ENCODE measurements at regions not wholly inside any gene's neighbourhood (a gene's known extent, or its start where the extent isn't known, plus 50 kb on each side); places are given as distances from the start of the nearest gene placed in this dataset.

DNA sequence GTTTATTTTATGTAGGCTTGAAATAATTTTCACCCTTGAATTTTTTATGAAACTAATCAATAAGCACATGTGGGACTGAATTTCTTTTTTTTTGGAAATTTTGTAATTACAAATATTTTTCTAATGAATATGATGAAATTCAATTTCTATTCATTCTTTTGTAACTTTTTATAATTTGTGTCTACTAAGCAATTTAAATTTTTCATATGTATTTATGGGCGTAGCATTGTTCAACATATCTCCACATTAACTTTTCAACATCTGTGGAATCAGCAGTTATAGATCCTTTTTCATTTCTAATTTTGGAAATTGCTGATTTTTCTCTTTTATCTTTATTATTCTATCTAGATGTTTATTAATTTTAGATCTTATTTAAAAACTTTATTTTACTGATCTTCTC, 1320.3 kb downstream of the C4orf33 start:
- Histone ChIP-seq H3K27ac (ENCODE audit: low read depth, low read length) (no peak overlapping the region), H3K36me3 (ENCODE audit: insufficient read depth, low read length) (no peaks in the 10 kb centered on the region), H3K4me3 (ENCODE audit: low read length) (no peak overlapping the region), H3K9me3 (ENCODE audit: low read length) (no peaks in the 10 kb centered on the region), H3K4me1 (ENCODE audit: insufficient read depth, low read length) (no peaks in the 10 kb centered on the region), H3K27me3 (ENCODE audit: insufficient read depth, low read length, poor library complexity, severe bottlenecking) (no peaks in the 10 kb centered on the region)
- DNase-seq, result no peak
- Mint-ChIP-seq H3K4me1 (no peaks in the 10 kb centered on the region), H3K9me3 (peaks cover 0 to 30% (median 11%) of the 10 kb centered on the region in 5 donors), H3K27ac (no peak overlapping the region), H3K36me3 (no peaks in the 10 kb centered on the region), H3K4me3 (no peak overlapping the region), H3K27me3 (no peaks in the 10 kb centered on the region)
- POLR2A ChIA-PET, result no interaction called here
- CTCF ChIA-PET, result no interaction called here

- Mint-ChIP-seq H3K27me3 (no peaks in the 10 kb centered on the region), H3K4me1 (no peaks in the 10 kb centered on the region), H3K27ac (no peak overlapping the region), H3K4me3 (no peak overlapping the region), H3K36me3 (no peaks in the 10 kb centered on the region), H3K9me3 (peaks cover under 1 to 22% (median 6%) of the 10 kb centered on the region in 5 donors)
- POLR2A ChIA-PET, result no interaction called here
- no peaks in the 10 kb centered on the region for H3K9me3 ChIP-seq (ENCODE audit: low read length)
- CTCF ChIA-PET, result no interaction called here
- no peaks in the 10 kb centered on the region for H3K36me3 ChIP-seq (ENCODE audit: insufficient read depth, low read length)
- no peak overlapping the region for H3K4me3 ChIP-seq (ENCODE audit: low read length)
- no peaks in the 10 kb centered on the region for H3K27me3 ChIP-seq (ENCODE audit: insufficient read depth, low read length, poor library complexity, severe bottlenecking)
- no peak for DNase-seq
- no peaks in the 10 kb centered on the region for H3K4me1 ChIP-seq (ENCODE audit: insufficient read depth, low read length)
- no peak overlapping the region for H3K27ac ChIP-seq (ENCODE audit: low read depth, low read length)
These were observed 1323.4 kb downstream of the C4orf33 start for GRCh38 chr4:130419211-130419975.

DNA sequence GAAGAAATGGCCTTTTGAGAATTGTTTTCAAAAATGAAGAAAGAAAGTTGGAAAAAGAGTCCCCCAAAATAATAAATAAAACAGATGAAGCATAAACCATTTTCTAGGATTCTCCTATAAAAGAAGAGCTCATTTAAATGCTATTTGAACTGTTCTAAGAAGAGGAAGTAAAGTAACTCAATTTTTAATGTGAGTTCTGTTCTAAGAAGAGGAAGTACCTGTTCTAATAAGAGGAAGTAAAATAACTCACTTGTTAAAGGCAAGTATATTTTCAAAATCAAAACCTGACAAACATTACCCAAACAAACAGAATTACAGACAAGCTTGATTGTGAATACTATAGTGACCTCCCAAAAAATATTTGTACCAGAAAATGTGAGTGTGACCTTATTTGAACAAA, 1326.3 kb downstream of the C4orf33 start:
- Histone ChIP-seq H3K27me3 (ENCODE audit: insufficient read depth, low read length, poor library complexity, severe bottlenecking) (no peaks in the 10 kb centered on the region), H3K4me1 (ENCODE audit: insufficient read depth, low read length) (no peaks in the 10 kb centered on the region), H3K36me3 (ENCODE audit: insufficient read depth, low read length) (no peaks in the 10 kb centered on the region), H3K27ac (ENCODE audit: low read depth, low read length) (no peak overlapping the region), H3K9me3 (ENCODE audit: low read length) (no peaks in the 10 kb centered on the region), H3K4me3 (ENCODE audit: low read length) (no peak overlapping the region)
- ChIA-PET POLR2A (no interaction called here), CTCF (no interaction called here)
- Mint-ChIP-seq H3K27ac (no peak overlapping the region), H3K4me1 (no peaks in the 10 kb centered on the region), H3K9me3 (peaks cover 3 to 22% (median 7%) of the 10 kb centered on the region in 5 donors), H3K4me3 (no peak overlapping the region), H3K36me3 (no peaks in the 10 kb centered on the region), H3K27me3 (no peaks in the 10 kb centered on the region)
- DNase-seq, result no peak

DNA sequence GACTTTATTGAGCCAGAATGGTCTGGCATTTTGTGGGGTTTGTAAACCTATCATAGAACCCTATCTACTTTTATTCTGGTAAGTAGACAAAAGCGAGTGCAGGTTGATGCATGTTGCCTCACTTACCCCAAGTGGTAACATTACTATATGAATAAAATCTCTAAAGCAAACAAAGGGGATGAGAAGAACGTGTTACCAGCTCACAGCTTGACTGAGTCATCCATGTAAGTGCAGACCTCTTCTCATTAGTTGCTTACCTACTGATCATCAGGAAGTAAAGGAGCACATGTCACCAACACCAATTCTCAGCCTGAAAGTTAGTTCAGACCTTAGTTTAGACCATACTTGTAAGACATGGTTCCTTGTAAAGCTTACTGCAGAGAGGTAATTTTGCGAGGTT, 1328.3 kb downstream of the C4orf33 start:
- Mint-ChIP-seq H3K36me3 (no peaks in the 10 kb centered on the region), H3K4me3 (no peak overlapping the region), H3K4me1 (no peaks in the 10 kb centered on the region), H3K9me3 (peaks cover 3 to 18% (median 7%) of the 10 kb centered on the region in 5 donors), H3K27ac (no peak overlapping the region), H3K27me3 (no peaks in the 10 kb centered on the region)
- no peak overlapping the region for H3K4me3 ChIP-seq (ENCODE audit: low read length)
- H3K27me3 ChIP-seq (ENCODE audit: insufficient read depth, low read length, poor library complexity, severe bottlenecking), result no peaks in the 10 kb centered on the region
- POLR2A ChIA-PET, result no interaction called here
- H3K27ac ChIP-seq (ENCODE audit: low read depth, low read length), result no peak overlapping the region
- DNase-seq, result no peak
- H3K4me1 ChIP-seq (ENCODE audit: insufficient read depth, low read length), result no peaks in the 10 kb centered on the region
- CTCF ChIA-PET, result no interaction called here
- H3K9me3 ChIP-seq (ENCODE audit: low read length), result no peaks in the 10 kb centered on the region
- H3K36me3 ChIP-seq (ENCODE audit: insufficient read depth, low read length), result no peaks in the 10 kb centered on the region

DNA sequence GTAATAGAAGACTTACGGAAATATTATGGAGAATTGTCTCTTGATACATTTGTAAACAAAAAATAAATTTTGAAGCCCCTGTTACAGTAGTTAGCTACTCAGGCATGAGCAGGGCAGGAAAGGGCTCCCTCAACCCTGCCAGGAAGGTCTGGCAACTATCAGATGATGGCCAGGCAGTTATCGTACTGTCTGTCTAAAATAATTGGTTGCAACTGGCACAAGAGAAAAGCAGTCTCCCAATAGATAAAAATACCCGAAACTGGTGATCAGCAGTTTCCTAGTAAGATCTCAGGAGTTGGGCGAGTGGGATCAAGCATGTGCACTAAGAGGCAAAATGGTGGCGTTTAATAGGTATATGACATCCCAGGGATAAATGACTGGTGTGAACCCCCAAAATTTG, 1336.3 kb downstream of the C4orf33 start:
- Histone ChIP-seq H3K27me3 (ENCODE audit: insufficient read depth, low read length, poor library complexity, severe bottlenecking) (no peaks in the 10 kb centered on the region), H3K36me3 (ENCODE audit: insufficient read depth, low read length) (no peaks in the 10 kb centered on the region), H3K4me1 (ENCODE audit: insufficient read depth, low read length) (no peaks in the 10 kb centered on the region), H3K27ac (ENCODE audit: low read depth, low read length) (no peak overlapping the region), H3K9me3 (ENCODE audit: low read length) (no peaks in the 10 kb centered on the region), H3K4me3 (ENCODE audit: low read length) (no peak overlapping the region)
- Mint-ChIP-seq H3K9me3 (peaks cover 2 to 12% (median 8%) of the 10 kb centered on the region in 5 donors), H3K36me3 (no peaks in the 10 kb centered on the region), H3K27ac (no peak overlapping the region), H3K4me1 (no peaks in the 10 kb centered on the region), H3K4me3 (no peak overlapping the region), H3K27me3 (no peaks in the 10 kb centered on the region)
- DNase-seq, result no peak
- POLR2A ChIA-PET, result no interaction called here
- CTCF ChIA-PET, result no interaction called here

GRCh38 chr4:130449741-130450140, 1353.8 kb downstream of the C4orf33 start:
- H3K27me3 Mint-ChIP-seq, result no peaks in the 10 kb centered on the region
- no peaks in the 10 kb centered on the region for H3K27me3 ChIP-seq (ENCODE audit: insufficient read depth, low read length, poor library complexity, severe bottlenecking)
- ChIA-PET POLR2A (no interaction called here), CTCF (no interaction called here)
- H3K4me3 ChIP-seq (ENCODE audit: low read length), result no peak overlapping the region
- no peak for DNase-seq
- H3K9me3 Mint-ChIP-seq, result peaks cover 4 to 35% (median 11%) of the 10 kb centered on the region in 5 donors
- no peaks in the 10 kb centered on the region for H3K4me1 Mint-ChIP-seq
- H3K36me3 Mint-ChIP-seq, result no peaks in the 10 kb centered on the region
- H3K4me3 Mint-ChIP-seq, result no peak overlapping the region
- no peaks in the 10 kb centered on the region for H3K4me1 ChIP-seq (ENCODE audit: insufficient read depth, low read length)
- no peak overlapping the region for H3K27ac Mint-ChIP-seq
- no peak overlapping the region for H3K27ac ChIP-seq (ENCODE audit: low read depth, low read length)
- no peaks in the 10 kb centered on the region for H3K36me3 ChIP-seq (ENCODE audit: insufficient read depth, low read length)
- no peaks in the 10 kb centered on the region for H3K9me3 ChIP-seq (ENCODE audit: low read length)

DNA sequence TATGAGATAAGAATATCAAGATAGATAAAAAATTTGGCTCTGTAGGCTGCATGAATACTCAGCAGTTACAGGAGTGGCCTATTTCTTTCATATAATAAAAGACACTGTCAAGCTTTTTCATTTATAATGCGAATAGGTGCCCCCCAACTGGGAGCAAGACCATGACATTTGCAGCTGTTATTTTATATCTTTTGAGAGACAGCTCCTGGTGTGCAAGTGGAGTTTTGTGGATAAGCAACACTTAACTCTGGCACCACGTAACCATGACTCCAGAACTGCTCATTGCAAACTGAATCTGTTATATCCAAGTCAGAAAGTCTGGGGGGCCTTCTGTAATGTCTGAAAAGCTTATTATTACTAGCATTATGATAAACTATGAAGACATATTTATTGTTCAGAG, 1372.4 kb downstream of the C4orf33 start:
- Histone ChIP-seq H3K4me1 (ENCODE audit: insufficient read depth, low read length) (no peaks in the 10 kb centered on the region), H3K27me3 (ENCODE audit: insufficient read depth, low read length, poor library complexity, severe bottlenecking) (no peaks in the 10 kb centered on the region), H3K36me3 (ENCODE audit: insufficient read depth, low read length) (no peaks in the 10 kb centered on the region), H3K4me3 (ENCODE audit: low read length) (no peak overlapping the region), H3K27ac (ENCODE audit: low read depth, low read length) (no peak overlapping the region), H3K9me3 (ENCODE audit: low read length) (no peaks in the 10 kb centered on the region)
- Mint-ChIP-seq H3K9me3 (peaks cover 0 to 13% (median 5%) of the 10 kb centered on the region in 5 donors), H3K36me3 (no peaks in the 10 kb centered on the region), H3K4me3 (no peak overlapping the region), H3K4me1 (no peaks in the 10 kb centered on the region), H3K27ac (no peak overlapping the region), H3K27me3 (no peaks in the 10 kb centered on the region)
- CTCF ChIA-PET, result no interaction called here
- POLR2A ChIA-PET, result no interaction called here
- DNase-seq, result no peak

- H3K36me3 Mint-ChIP-seq, result no peaks in the 10 kb centered on the region
- no peaks in the 10 kb centered on the region for H3K27me3 Mint-ChIP-seq
- no peak for DNase-seq
- no peak overlapping the region for H3K27ac Mint-ChIP-seq
- ChIA-PET CTCF (no interaction called here), POLR2A (no interaction called here)
- Histone ChIP-seq H3K36me3 (ENCODE audit: insufficient read depth, low read length) (no peaks in the 10 kb centered on the region), H3K4me3 (ENCODE audit: low read length) (no peak overlapping the region), H3K9me3 (ENCODE audit: low read length) (no peaks in the 10 kb centered on the region), H3K4me1 (ENCODE audit: insufficient read depth, low read length) (no peaks in the 10 kb centered on the region), H3K27ac (ENCODE audit: low read depth, low read length) (no peak overlapping the region), H3K27me3 (ENCODE audit: insufficient read depth, low read length, poor library complexity, severe bottlenecking) (no peaks in the 10 kb centered on the region)
- no peak overlapping the region for H3K4me3 Mint-ChIP-seq
- H3K9me3 Mint-ChIP-seq, result peaks cover 9 to 36% (median 15%) of the 10 kb centered on the region in 5 donors
- no peaks in the 10 kb centered on the region for H3K4me1 Mint-ChIP-seq
These were observed 1382.5 kb downstream of the C4orf33 start for GRCh38 chr4:130478406-130478805.

DNA sequence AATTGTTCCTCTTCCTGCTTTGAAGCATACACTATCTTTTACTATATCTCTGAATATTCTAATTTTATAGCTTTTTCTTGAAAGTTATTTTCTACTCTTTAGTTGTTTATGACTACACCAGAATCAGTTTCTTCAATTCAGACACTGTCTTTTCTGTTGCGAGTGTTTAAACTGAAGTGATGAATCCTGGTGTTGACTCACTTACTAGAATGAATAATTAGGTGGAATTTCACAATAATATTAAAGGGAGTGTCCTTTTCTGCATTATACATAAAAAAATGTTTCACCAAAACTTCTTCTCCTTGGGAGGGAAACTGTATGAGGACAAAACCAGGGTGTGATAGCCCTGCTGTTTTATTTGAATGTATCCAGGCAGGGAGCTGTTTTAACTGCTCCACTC, 1383.1 kb downstream of the C4orf33 start:
- H3K4me1 Mint-ChIP-seq, result no peaks in the 10 kb centered on the region
- peaks cover 9 to 31% (median 15%) of the 10 kb centered on the region in 5 donors for H3K9me3 Mint-ChIP-seq

More for the DNA sequence above, 1383.1 kb downstream of the C4orf33 start:
- no peaks in the 10 kb centered on the region for H3K36me3 ChIP-seq (ENCODE audit: insufficient read depth, low read length)
- H3K9me3 ChIP-seq (ENCODE audit: low read length), result no peaks in the 10 kb centered on the region
- H3K27me3 ChIP-seq (ENCODE audit: insufficient read depth, low read length, poor library complexity, severe bottlenecking), result no peaks in the 10 kb centered on the region
- H3K4me3 ChIP-seq (ENCODE audit: low read length), result no peak overlapping the region
- H3K27me3 Mint-ChIP-seq, result no peaks in the 10 kb centered on the region
- CTCF ChIA-PET, result no interaction called here
- POLR2A ChIA-PET, result no interaction called here
- no peak for DNase-seq
- no peaks in the 10 kb centered on the region for H3K36me3 Mint-ChIP-seq
- no peaks in the 10 kb centered on the region for H3K4me1 ChIP-seq (ENCODE audit: insufficient read depth, low read length)
- no peak overlapping the region for H3K27ac ChIP-seq (ENCODE audit: low read depth, low read length)
- H3K27ac Mint-ChIP-seq, result no peak overlapping the region
- no peak overlapping the region for H3K4me3 Mint-ChIP-seq

Data from CD8-positive, alpha-beta memory T cell (primary cell).